HG02884 (cell line): ENCODE measurements at regions not wholly inside any gene's neighbourhood (a gene's known extent, or its start where the extent isn't known, plus 50 kb on each side); places are given as distances from the start of the nearest gene placed in this dataset.

Source experiments
- ATAC-seq: cut with Tn5 transposase; IDR thresholded peaks from one replicate; pipeline ENCODE4 v1.9.1; 2021; ENCODE audit warnings: mild to moderate bottlenecking, moderate library complexity; ENCODE audit not compliant: unreplicated experiment

DNA sequence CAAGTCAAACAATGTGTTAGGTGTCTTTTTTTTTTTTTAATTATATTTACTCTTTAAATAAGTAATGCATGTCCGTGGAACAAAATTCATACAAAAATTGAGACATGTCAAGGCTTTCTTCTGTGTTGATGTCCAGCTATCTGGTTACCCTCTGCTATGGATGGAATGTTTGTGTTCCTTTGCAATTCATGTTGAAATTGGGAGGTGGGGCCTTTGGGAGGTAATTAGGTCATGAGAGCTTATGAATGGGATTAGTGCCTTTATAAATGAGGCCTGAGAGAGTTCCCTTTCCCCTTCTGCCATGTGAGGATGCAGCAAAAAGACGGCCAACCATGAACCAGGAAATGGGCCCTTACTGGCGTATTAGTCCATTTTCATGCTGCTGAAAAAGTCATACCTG lies 83.1 kb upstream of the KCNG1 start:
- no peak for ATAC-seq

DNA sequence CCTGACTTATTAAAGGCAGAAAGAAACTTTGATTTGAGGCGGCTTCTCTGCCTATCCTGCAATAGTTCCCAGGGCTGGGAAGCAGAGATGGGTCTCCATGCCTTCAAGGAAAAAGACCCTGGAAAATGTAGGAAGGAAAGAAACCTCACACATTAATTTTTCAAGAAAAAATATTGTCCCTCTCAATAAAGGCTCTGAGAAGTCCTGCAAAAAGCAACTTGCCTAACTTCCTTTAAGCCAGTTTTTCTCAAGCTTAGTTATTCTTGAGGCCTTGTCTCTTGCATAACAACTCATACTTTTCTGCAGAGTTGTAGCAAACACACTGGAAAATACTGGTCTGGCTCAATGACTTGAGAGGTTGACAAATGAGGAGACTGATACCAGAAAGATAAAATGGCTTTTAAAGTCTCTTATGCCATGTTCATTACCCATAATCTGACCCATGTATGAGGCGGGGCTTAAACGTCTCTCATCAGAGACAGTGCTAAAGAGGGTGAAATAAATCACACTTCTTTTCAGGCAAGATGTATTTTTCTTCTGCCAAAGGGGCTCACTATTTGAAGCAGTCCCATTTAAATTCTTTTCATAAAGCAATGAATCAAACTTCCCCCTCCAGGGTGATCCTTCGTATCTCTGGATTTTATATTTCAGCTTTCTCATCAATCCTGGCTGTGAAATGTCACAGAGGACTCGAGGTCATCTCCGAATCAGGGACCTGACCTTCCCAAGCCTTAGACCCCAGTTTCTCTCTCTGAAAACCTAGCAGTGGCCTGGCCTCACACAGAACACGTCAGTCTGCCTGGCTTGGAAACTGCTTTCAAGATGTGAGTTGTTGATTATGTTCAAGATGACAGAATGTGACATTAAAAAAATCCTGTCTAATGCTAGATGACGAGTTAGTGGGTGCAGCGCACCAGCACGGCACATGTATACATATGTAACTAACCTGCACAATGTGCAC lies 82.3 kb upstream of the KCNG1 start:
- no peak for ATAC-seq

DNA sequence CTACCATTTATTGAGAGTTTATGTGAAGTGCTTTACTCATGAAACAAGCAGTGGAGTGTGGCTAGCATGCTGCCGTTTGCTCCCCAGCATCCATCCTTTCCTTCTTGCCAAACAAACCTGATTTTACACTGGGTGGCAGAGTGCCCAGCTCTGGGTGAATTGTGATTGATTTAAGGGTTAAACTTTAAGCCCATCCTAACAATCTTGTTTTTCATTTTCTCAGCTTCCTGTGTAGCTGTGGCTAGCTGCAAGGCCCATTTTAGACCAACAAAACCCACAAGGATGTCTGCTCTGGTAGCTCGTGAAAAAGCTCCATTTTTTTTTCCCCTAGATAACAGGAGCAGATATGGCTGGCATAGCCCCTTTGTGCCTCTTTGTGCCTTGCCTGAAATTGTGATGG lies 77.7 kb upstream of the KCNG1 start:
- no peak for ATAC-seq

DNA sequence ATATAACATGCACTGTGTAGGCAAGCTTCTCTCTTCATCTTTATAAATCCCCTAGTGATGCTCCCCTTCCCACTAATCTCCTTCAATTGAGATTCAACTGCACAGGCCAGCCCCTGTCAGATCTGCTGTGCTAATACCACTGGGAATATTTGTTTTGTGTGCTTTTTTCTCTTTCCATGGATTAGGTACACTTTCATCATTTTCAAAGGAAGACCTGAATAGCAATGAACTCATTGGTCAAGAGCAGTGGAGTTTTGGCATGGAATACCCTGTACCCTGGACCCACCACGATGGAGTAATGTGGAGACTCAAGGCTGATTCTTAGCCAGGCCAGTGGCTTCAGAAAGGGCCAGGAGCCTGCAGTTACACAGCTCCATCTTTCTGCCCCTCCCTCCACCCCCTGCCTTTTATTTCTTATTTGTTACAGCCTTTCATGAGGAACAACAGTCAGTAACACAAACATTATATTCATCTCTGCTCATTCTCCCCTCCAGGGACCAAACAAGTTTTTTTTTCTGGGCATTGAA lies 75.4 kb upstream of the KCNG1 start:
- no peak for ATAC-seq

DNA sequence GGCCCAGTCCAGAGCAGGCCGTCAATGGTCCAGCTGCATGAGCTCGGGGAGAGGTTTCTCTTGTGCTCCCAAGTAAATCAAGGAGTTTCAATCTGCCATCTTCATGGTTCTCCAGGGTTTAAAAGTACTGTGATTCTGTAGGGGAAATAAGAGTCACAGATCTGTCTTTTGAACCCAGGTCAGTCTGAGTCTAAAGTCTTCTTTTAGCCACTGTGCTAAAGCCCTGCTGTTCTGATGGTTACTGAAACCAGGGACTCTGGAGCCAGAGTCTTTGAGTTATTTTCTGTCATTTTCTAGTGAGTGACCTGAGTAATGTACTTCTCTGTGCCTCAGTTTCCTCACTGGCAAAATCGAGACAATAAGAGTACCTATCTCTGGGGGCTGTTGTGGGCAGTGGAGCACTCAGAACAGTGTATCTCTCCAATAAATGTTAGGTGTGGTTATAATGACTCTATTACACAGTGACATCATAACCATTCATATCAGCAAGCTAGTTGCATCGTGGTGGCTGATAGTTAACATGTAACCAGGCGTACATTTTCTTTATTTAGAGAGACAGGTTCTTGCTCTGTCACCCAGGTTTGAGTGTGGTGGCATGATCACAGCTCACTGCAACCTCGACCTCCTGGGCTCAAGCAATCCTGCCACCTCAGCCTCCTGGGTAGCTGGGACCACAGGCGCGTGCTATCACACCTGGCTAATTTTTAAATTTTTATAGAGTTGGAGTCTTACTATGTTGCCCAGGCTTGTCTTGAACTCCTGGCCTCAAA lies 74.6 kb upstream of the KCNG1 start:
- ATAC-seq = no peak

DNA sequence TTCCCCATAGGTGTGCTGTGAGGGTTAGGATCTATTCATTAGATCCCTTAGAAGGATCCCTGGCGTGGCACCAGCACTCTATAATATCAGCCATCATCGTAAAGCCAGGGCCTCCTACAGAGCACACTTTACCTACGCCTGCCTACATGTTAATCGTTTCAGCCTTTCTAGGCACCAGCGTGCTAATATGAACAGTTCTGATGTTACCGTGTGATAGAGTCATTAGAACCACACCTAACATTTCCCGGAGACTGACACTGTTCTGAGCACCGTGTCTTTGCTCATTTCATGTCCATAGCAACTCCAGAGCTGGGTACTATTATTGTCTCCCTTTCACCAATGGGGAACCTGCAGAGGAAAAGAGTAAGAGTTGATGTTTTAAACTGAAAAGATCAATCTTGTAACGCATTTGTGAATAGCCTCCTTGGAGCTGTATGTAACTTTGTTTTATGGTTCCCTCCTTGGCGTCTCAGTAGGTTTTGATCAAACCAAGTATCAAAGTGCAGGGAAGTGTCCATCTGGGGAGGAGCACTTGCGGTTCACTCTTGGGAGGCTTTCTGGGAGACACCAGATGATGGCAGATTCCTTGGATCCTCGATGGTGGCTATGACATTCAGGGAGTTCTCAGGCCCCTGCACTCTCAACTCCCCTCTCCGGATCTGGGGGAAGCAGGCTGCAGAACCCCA lies 73.8 kb upstream of the KCNG1 start:
- no peak for ATAC-seq

DNA sequence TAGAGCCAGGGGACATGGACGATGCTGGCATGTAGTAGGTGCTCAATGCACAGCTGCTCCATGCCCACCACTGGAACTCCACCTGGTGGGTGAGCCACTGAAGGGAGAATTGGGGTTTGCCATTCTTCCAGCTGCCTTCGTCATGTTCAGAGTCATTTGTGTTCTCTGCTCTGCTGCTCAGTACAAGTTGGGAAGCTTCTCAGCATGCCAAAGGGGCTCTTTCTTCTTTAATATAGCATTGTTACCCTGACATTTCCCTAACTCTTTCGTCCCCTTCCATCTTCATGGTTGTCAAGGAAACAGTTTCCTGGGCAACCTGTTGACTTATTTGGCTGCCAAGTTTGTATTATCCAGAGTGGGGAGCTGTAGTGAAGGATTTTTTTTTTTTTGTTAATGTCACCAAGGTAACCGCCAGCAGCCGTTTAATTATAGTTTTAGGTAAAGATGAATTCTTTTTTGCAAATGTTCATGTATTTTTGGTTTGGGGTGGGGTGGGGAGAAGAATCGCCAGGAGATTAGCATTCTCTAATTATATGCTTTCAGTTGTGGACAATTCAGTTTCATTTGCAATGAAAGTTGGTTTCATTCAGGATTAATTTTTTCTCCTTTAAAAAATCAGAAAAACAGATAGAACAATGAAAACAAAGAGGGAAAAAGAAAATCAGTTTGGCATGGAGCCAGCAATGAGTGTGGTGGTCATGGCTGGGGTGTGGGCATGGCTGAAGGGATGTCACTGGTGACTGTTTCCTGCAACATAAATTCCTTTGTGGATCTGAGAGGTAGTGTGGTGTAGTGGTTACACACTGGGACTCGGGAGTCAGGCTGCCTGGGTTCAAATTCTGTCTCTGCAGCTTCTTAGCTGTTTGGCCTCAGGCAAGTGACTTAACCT lies 73.0 kb upstream of the KCNG1 start:
- ATAC-seq = no peak

DNA sequence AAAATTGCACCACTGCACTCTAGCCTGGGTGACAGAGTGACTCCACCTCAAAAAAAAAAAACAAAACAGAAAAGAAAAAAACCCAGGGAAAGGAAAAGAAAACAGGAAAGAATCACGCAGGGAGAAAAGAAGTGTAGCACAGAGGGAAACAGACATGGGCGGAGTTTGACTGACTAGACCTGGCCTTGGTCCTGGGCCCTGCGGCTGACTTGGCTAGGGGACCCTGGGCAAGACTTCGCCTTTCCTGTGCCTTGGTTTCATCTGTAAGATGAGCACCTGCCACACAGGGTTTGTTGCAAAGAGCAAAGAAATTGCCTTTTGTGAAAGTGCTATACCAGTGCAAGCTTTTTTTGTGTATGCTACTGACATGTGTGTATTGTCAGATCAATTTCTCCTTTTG lies 71.3 kb upstream of the KCNG1 start:
- ATAC-seq = no peak

DNA sequence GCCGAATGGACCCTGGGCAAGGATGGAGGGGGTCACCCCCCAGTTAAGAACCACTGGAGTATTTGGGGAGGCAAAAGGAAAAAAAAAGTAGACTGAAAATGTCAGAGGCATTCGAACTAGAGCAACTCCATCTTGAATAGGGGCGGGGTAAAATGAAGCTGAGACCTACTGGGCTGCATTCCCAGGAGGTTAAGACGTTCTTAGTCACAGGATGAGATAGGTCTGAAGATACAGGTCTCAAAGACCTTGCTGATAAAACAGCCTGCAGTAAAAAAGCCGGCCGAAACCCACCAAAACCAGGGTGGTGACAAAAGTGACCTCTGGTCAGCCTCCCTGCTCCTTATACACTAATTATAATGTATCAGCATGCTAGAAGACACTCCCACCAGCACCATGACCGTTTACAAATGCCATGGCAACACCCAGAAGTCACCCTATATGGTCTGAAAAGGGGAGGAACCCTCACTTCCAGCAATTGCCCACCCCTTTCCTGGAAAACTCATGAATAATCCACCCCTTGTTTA lies 70.4 kb upstream of the KCNG1 start:
- no peak for ATAC-seq

DNA sequence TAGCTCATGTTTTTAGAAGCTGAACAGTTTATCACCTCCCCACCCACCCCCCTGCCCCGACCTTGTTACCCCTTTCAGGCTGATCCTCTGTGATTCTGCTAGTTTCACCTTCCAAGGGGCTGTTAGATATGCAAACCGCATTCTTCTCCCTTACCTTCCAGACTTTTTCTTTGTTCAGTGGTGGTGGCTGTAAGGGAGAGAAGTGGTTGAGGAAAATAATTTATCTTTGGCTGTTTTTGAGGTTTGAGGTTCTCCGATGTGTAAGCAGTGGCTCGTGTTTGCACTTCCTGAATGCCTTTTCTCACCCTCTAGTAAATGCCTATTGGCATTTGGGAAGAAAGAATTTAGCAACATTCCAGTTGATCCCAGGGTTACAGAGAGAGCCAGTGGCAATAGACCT lies 69.4 kb upstream of the KCNG1 start:
- ATAC-seq = no peak

DNA sequence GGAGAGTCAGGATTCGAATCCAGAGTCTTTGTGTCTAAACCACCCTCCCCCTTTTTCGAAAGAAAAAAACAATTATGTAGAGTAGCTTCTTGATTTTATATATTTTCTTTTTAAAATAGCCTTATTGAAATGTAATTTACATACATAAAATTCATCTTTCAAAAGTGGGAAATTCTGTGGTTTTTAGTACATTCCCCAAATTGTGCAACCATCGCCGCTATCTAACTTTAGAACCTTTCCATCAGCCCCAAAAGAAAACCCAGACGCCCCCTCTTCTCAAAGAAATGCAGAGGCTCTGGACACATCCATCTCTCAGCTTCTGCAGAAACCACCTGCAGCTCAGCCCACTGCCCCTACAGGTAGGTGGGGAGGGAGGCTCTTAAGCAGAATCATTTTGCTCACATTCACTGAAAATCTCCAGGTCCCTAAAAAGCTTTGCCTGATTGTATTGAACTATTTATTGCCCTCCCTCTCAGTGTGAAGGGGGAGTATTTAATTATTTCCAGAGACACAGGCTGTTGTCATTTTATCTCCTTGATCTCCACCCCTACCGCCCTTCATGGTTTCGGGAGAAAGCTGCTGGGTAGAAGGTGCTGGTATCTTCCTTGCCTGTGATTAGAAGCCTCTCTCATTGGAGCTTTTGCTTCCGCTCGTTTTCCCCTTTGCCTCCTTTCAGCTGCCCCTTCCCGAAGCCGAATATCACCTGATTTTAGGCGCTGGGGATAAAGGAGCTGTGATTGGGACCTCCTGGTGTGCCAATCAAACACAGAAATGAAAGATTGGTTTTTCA lies 68.7 kb upstream of the KCNG1 start:
- ATAC-seq = no peak

DNA sequence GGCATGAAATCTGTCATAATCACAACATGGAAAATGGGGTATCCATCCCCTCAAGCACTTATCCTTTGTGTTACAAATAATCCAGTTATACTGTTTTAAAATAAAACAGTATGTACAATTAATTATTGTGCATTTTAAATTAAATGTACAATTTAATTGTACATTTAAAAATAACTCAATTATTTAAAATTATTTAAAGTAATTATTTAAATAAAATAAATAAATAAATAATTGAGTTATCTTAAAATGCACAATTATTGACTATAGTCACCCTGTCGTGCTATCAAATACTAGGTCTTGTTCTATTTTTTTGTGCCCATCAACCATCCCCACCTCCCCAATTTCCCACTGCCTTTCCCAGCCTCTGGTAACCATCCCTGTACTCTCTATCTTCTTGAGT lies 66.9 kb upstream of the KCNG1 start:
- no peak for ATAC-seq

DNA sequence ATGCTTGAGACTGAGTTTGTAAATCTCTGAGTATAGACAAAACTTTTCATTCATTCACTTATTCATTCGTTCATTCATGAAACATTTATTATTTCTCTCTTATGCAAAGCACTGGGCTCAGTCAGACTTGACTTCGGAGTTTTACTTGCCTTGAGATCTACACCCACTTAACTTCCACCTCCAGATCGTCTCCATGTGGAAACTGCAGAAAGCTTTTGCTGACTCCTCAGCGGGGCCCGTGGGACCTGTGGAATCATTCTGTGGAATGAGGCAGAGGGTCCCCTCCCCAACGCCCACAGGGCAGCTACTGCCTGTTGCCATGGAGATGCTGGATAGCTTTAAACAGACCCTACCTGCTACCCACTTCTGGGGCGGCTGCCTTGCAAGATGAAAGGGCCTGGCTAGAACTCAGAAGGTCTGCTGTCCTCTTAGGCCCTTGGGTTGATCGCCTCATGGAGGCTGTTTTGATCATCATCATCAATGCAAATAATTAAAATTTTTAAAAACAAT lies 66.4 kb upstream of the KCNG1 start:
- ATAC-seq = no peak

DNA sequence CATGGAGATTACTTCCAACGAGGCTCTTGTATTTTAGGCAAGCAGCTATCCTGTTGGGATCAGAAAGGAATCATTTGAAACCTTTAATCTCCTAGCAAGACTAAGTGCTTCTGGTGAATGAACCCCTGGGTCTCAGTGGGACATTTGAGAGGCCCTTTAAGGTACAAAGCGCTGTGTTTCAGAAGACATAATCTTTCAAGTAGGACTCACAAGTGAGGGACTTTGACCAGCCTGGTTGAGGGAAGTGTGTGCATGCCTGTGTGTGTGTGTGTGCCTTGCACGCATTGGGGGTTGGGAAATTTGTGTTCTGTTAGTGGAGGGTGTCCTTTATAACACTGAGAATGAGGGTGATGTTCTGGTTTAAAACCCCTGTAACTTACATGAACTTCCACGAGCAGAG lies 64.4 kb upstream of the KCNG1 start:
- no peak for ATAC-seq

DNA sequence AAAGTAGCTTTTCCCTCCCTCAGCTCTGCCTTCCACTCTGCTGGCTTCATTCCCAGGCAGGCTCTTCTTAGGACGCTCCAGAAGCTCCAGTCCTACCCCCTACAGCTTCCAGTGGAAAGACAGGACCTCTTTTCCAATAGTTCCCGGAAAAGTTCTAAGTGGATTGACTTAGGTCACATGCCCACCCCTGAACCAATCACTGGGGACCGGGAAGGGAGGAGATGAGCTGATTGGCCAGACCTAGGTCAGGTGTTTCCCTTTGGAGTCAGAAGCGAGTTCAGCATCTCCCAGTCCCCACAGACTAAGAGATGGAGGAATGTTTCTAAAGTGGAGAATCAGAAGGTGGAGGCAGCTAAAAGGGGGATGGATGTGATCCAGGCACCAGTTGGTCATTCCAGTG lies 62.9 kb upstream of the KCNG1 start:
- no peak for ATAC-seq

DNA sequence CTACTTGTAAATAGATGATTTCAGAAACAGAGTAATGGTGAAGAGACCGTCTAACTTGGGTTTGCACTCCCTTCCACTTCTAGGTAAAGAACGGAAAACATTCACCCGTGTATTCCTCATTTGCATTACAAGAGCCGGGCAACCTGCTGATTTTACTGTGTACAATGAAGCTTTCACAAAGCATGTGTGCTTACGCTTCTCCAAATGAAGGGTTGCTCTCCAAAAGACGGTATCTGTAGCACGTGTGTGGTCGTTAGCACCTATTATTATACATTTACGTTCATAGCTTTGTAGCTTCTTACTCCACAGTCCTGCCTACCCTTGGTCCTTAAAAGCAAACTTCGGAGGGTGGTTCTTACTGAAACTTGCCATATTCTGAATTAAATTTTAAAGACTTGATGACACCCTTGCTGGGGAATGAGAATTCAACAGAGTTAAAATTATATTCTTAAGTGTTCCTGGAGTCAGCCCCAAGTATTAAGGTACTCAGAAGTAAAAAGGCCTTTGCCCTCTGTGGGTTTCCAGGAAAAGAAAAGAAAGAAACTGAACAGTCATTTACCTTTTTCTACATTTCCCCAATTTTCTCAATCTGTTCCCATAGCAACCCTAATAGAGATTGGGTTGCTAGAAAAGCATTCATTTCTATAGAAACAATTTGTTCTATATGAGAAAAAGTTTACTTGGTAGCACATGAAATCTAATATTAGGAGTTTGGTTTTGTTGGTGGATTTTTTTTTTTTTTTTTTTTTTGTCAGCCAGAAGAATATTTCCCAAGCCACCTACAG lies 61.9 kb upstream of the KCNG1 start:
- no peak for ATAC-seq

DNA sequence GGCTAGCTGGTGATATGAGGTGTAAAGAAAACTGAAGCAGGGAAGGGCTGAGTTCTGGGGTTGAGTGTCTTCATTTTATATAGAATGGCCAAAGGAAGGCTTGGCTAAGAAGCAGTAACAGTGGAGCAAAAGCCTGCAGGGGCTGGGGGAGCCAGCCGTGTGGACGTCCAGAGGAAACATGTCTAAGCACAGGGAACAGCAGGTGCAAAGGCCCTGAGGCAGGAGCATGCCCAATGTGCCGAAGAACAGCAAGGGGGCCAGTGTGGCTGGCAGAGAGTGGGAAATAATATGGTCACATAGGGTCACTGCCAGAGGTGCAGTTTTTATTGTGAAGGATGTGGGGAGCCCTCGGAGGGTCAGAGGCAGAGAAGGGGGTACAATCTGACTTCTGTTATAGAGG lies 60.5 kb upstream of the KCNG1 start:
- no peak for ATAC-seq

DNA sequence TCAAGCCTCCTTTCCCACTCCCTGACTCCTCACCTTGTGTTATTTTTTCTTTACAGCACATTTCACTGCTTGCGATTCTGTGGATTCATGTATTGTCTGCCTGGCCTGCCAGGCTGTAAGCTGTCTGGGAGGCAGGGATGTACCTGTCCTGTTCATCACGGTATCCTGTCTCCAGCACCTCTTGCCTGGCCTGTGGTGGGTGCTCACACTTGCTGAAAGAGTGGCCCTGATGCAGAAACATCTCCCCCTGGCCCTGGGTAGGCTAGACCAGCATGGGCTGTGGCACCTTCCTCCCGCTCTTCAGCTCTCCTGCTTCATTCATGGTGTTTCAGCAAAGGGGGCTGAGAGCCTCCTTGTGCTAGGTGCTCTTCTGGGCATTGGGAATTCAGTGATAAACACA lies 60.1 kb upstream of the KCNG1 start:
- ATAC-seq = no peak
